Liver (tissue), 3 donors: ENCODE measurements at regions not wholly inside any gene's neighbourhood (a gene's known extent, or its start where the extent isn't known, plus 50 kb on each side); places are given as distances from the start of the nearest gene placed in this dataset.

Experiments
- ATF3 ChIP-seq: IDR thresholded peaks from 2 replicates; pipeline ENCODE4 v1.6.1; 2016; ENCODE audit warnings: antibody characterized with exemption
- CTCF ChIP-seq: fragments of 150-350 bp; IDR thresholded peaks from 2 replicates; pipeline ENCODE4 v1.5.1; 2017; ENCODE audit warnings: improper control_type of control experiment, low read depth, low read length; ENCODE audit not compliant: missing input control
- GABPA ChIP-seq, 2 donors: IDR thresholded peaks in 1 of 2; conservative IDR thresholded peaks in 1 of 2; 2 replicates each; pipeline ENCODE4 v1.6.1; 2016; ENCODE audit warnings: antibody characterized with exemption in 2 of 2, mild to moderate bottlenecking in 1 of 2, moderate library complexity in 1 of 2
- TAF1 ChIP-seq: conservative IDR thresholded peaks from 2 replicates; pipeline ENCODE4 v1.6.1; 2016; ENCODE audit warnings: antibody characterized with exemption, mild to moderate bottlenecking
- donor health status: healthy.
- donor health status: healthy.

DNA sequence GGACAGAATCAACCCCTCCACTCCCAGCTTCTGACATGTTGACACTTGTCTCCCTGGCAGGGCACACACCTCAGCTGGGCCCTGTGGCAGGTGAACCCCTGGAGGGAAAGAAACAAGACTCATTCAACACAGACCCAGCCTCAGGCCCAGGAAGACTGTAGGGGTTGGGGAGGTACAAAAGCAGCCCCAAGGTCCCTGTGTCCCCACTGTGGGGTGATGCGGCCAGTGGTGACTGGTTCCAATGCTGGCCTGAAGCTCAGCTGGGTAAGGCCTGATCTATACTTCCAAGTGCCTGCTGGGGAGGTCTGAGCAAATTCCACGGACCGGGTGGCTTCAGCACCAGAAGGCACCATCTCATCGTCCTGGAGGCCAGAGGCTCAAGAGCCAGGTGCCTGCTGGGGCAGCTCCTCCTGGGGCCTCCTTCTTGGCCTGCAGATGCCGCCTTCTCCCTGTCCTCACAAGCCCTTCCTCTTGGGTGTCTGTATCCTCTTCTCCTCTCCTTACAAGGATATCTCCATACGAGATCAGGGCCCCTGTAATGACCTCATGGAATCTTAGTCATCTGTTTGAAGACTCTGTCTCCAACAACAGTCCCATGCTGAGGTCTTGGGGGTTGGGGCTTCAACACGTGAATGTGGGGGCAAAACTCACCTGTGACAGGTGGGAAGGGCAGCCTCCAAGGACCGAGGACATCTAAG, 1492.1 kb downstream of the BRD1 start:
- TF ChIP-seq CTCF, result no peak
- TF ChIP-seq ATF3, result no peak
- no peak for TF ChIP-seq GABPA (IDR thresholded peaks at IDR 0.05 in 1 of 2, conservative IDR thresholded peaks at IDR 0.05 in 1 of 2)
- no peak for TF ChIP-seq TAF1
